Effector memory CD8-positive, alpha-beta T cell (primary cell): ENCODE measurements at regions not wholly inside any gene's neighbourhood (a gene's known extent, or its start where the extent isn't known, plus 50 kb on each side); places are given as distances from the start of the nearest gene placed in this dataset.
"Not testable (repeated sequence)": the region's sequence is repeated elsewhere in the genome, so short reads cannot be mapped to it uniquely, and the experiment has no call there.

Source experiments
- ATAC-seq: fragments of 150-1000 bp; cut with Tn5 transposase; replicated peaks from 2 replicates; pipeline ENCODE4 v1.10.0; 2021; ENCODE audit warnings: mild to moderate bottlenecking, moderate library complexity
- DNase-seq, 3 experiments: peaks; one replicate each; pipeline ENCODE4 v3.0.0; 2021
- H3K27ac Mint-ChIP-seq, 2 donors: one replicate each; pipeline ENCODE4 v1.8.0; 2022; ENCODE audit warnings: mild to moderate bottlenecking in 2 of 2, mixed read lengths in 2 of 2, moderate library complexity in 2 of 2
- H3K27me3 Mint-ChIP-seq, 2 donors: one replicate each; pipeline ENCODE4 v1.8.0; 2022; ENCODE audit warnings: mixed read lengths in 2 of 2
- H3K36me3 Mint-ChIP-seq: one replicate; pipeline ENCODE4 v1.8.0; 2022; ENCODE audit warnings: mild to moderate bottlenecking, moderate library complexity, mixed read lengths; ENCODE audit not compliant: insufficient read depth
- H3K4me1 Mint-ChIP-seq, 2 donors: one replicate each; pipeline ENCODE4 v1.8.0; 2022; ENCODE audit warnings: low read depth in 2 of 2, mixed read lengths in 2 of 2
- H3K4me3 Mint-ChIP-seq, 2 donors: one replicate each; pipeline ENCODE4 v1.8.0; 2022; ENCODE audit warnings: mild to moderate bottlenecking in 2 of 2, mixed read lengths in 2 of 2, moderate library complexity in 2 of 2
- H3K9me3 Mint-ChIP-seq, 2 donors: one replicate each; pipeline ENCODE4 v1.8.0; 2022; ENCODE audit warnings: mixed read lengths in 2 of 2

- no peaks in the 10 kb centered on the region for H3K4me1 Mint-ChIP-seq
Measured at GRCh38 chr18:66972681-66973080, 368.8 kb upstream of the CDH19 start.

GRCh38 chr18:66971960-66972359 lies 368.1 kb upstream of the CDH19 start:
- Mint-ChIP-seq H3K27ac (no peak overlapping the region), H3K4me1 (no peaks in the 10 kb centered on the region), H3K27me3 (no peaks in the 10 kb centered on the region), H3K9me3 (peaks cover 0 to 5% of the 10 kb centered on the region in 2 donors), H3K36me3 (peaks cover 3% of the 10 kb centered on the region), H3K4me3 (no peak overlapping the region)
- DNase-seq, result no peak
- ATAC-seq, result no peak

More at GRCh38 chr18:66972681-66973080, 368.8 kb upstream of the CDH19 start:
- Mint-ChIP-seq H3K36me3 (peaks cover 3% of the 10 kb centered on the region), H3K9me3 (peaks cover 6 to 7% of the 10 kb centered on the region in 2 donors), H3K4me3 (no peak overlapping the region), H3K27me3 (no peaks in the 10 kb centered on the region), H3K27ac (no peak overlapping the region)
- ATAC-seq (no peak), DNase-seq (no peak)

GRCh38 chr18:66966171-66966570 lies 362.3 kb upstream of the CDH19 start:
- no peaks in the 10 kb centered on the region for H3K36me3 Mint-ChIP-seq
- DNase-seq (no peak), ATAC-seq (no peak)
- no peak overlapping the region for H3K27ac Mint-ChIP-seq
- H3K4me1 Mint-ChIP-seq, result no peaks in the 10 kb centered on the region
- no peak overlapping the region for H3K4me3 Mint-ChIP-seq
- peaks cover 0 to 2% of the 10 kb centered on the region in 2 donors for H3K9me3 Mint-ChIP-seq
- no peaks in the 10 kb centered on the region for H3K27me3 Mint-ChIP-seq

- H3K27me3 Mint-ChIP-seq, result no peaks in the 10 kb centered on the region
- peaks cover 3% of the 10 kb centered on the region for H3K36me3 Mint-ChIP-seq
- peaks cover 0 to 5% of the 10 kb centered on the region in 2 donors for H3K9me3 Mint-ChIP-seq
Measured at GRCh38 chr18:66958309-66958708, 354.4 kb upstream of the CDH19 start.

GRCh38 chr18:66951750-66952149 lies 347.9 kb upstream of the CDH19 start:
- Mint-ChIP-seq H3K36me3 (no peaks in the 10 kb centered on the region), H3K27ac (no peak overlapping the region), H3K4me1 (no peaks in the 10 kb centered on the region), H3K9me3 (peaks cover 10 to 14% of the 10 kb centered on the region in 2 donors), H3K4me3 (no peak overlapping the region), H3K27me3 (no peaks in the 10 kb centered on the region)
- DNase-seq, result no peak
- no peak for ATAC-seq

More at GRCh38 chr18:66958309-66958708, 354.4 kb upstream of the CDH19 start:
- Mint-ChIP-seq H3K4me3 (no peak overlapping the region), H3K4me1 (no peaks in the 10 kb centered on the region), H3K27ac (no peak overlapping the region)
- ATAC-seq (no peak), DNase-seq (no peak)

- no peaks in the 10 kb centered on the region for H3K27me3 Mint-ChIP-seq
- no peak for DNase-seq
- H3K9me3 Mint-ChIP-seq, result peaks cover 13 to 14% of the 10 kb centered on the region in 2 donors
- H3K4me3 Mint-ChIP-seq, result no peak overlapping the region
- H3K27ac Mint-ChIP-seq, result no peak overlapping the region
- ATAC-seq, result no peak
- no peaks in the 10 kb centered on the region for H3K36me3 Mint-ChIP-seq
- H3K4me1 Mint-ChIP-seq, result no peaks in the 10 kb centered on the region
Measured at GRCh38 chr18:66949419-66949818, 345.5 kb upstream of the CDH19 start.

GRCh38 chr18:66937546-66937945 lies 333.7 kb upstream of the CDH19 start:
- peaks cover 4 to 7% of the 10 kb centered on the region in 2 donors for H3K9me3 Mint-ChIP-seq
- DNase-seq (no peak), ATAC-seq (no peak)
- H3K27me3 Mint-ChIP-seq, result no peaks in the 10 kb centered on the region
- H3K4me3 Mint-ChIP-seq, result no peak overlapping the region
- no peak overlapping the region for H3K27ac Mint-ChIP-seq
- no peaks in the 10 kb centered on the region for H3K36me3 Mint-ChIP-seq
- no peaks in the 10 kb centered on the region for H3K4me1 Mint-ChIP-seq

GRCh38 chr18:66931010-66931409 lies 327.1 kb upstream of the CDH19 start:
- H3K36me3 Mint-ChIP-seq, result no peaks in the 10 kb centered on the region

GRCh38 chr18:66916834-66917233 lies 312.9 kb upstream of the CDH19 start:
- Mint-ChIP-seq H3K27ac (no peak overlapping the region), H3K36me3 (no peaks in the 10 kb centered on the region), H3K27me3 (no peaks in the 10 kb centered on the region), H3K4me1 (no peaks in the 10 kb centered on the region), H3K4me3 (no peak overlapping the region), H3K9me3 (peaks cover 0 to 1% of the 10 kb centered on the region in 2 donors)
- ATAC-seq, result no peak
- DNase-seq, result no peak

More at GRCh38 chr18:66931010-66931409, 327.1 kb upstream of the CDH19 start:
- Mint-ChIP-seq H3K27ac (no peak overlapping the region), H3K27me3 (no peaks in the 10 kb centered on the region), H3K4me1 (no peaks in the 10 kb centered on the region), H3K9me3 (peaks cover 7 to 12% of the 10 kb centered on the region in 2 donors), H3K4me3 (no peak overlapping the region)
- no peak for DNase-seq
- no peak for ATAC-seq

- ATAC-seq (no peak), DNase-seq (no peak)
- Mint-ChIP-seq H3K4me1 (no peaks in the 10 kb centered on the region), H3K27ac (no peak overlapping the region), H3K4me3 (no peak overlapping the region), H3K36me3 (no peaks in the 10 kb centered on the region), H3K27me3 (no peaks in the 10 kb centered on the region), H3K9me3 (no peaks in the 10 kb centered on the region)
Measured at GRCh38 chr18:66900837-66901236, 296.9 kb upstream of the CDH19 start.

GRCh38 chr18:66895631-66896030 lies 291.7 kb upstream of the CDH19 start:
- Mint-ChIP-seq H3K27ac (no peak overlapping the region), H3K36me3 (no peaks in the 10 kb centered on the region), H3K9me3 (peaks cover 0 to 2% of the 10 kb centered on the region in 2 donors), H3K4me3 (no peak overlapping the region), H3K4me1 (no peaks in the 10 kb centered on the region), H3K27me3 (no peaks in the 10 kb centered on the region)
- ATAC-seq, result no peak
- no peak for DNase-seq

- Mint-ChIP-seq H3K4me1 (no peaks in the 10 kb centered on the region), H3K9me3 (peaks cover 0 to 2% of the 10 kb centered on the region in 2 donors), H3K36me3 (no peaks in the 10 kb centered on the region), H3K27me3 (no peaks in the 10 kb centered on the region), H3K27ac (no peak overlapping the region), H3K4me3 (no peak overlapping the region)
- DNase-seq (no peak), ATAC-seq (no peak)
Measured at GRCh38 chr18:66894851-66895250, 291.0 kb upstream of the CDH19 start.

- ATAC-seq, DNase-seq, H3K4me1 Mint-ChIP-seq, H3K4me3 Mint-ChIP-seq, H3K27me3 Mint-ChIP-seq, H3K9me3 Mint-ChIP-seq, H3K36me3 Mint-ChIP-seq, H3K27ac Mint-ChIP-seq: not testable (repeated sequence)
Measured at GRCh38 chr18:66892388-66892787, 288.5 kb upstream of the CDH19 start.

- Mint-ChIP-seq H3K27me3 (no peaks in the 10 kb centered on the region), H3K27ac (no peak overlapping the region), H3K4me3 (no peak overlapping the region), H3K36me3 (no peaks in the 10 kb centered on the region), H3K4me1 (no peaks in the 10 kb centered on the region), H3K9me3 (peaks cover 2 to 3% of the 10 kb centered on the region in 2 donors)
- DNase-seq, result no peak
- ATAC-seq, result no peak
Measured at GRCh38 chr18:66874812-66875474, 271.1 kb upstream of the CDH19 start.
